Cardiac fibroblast (primary cell): ENCODE measurements at regions not wholly inside any gene's neighbourhood (a gene's known extent, or its start where the extent isn't known, plus 50 kb on each side); places are given as distances from the start of the nearest gene placed in this dataset.

ENCODE experiments used
- DNase-seq, 2 donors: peaks; one replicate each; pipeline versions ENCODE4 v3.0.0 to v3.0.0-alpha.2; 2010; ENCODE audit warnings: low read depth in 2 of 2
- H3K4me3 ChIP-seq, 2 donors: replicated peaks in 1 of 2; 1 replicate in 1 of 2; 2 replicates in 1 of 2; pipeline ENCODE4 v1.5.1; 2011; ENCODE audit warnings: low read depth in 2 of 2, low read length in 2 of 2, mild to moderate bottlenecking in 2 of 2, moderate library complexity in 1 of 2
- CTCF ChIP-seq: IDR thresholded peaks from one replicate; pipeline ENCODE4 v1.5.1; 2011; ENCODE audit warnings: low read depth, mild to moderate bottlenecking, low read length, inconsistent platforms

GRCh38 chr2:58865436-58865835 is 624.3 kb upstream of the FANCL start:
- H3K4me3 ChIP-seq = no peak overlapping the region
- TF ChIP-seq CTCF = no peak
- DNase-seq = no peak

- no peak for TF ChIP-seq CTCF
- no peak for DNase-seq
Observed at GRCh38 chr2:58862244-58862643, 621.1 kb upstream of the FANCL start.

GRCh38 chr2:58860586-58860985 is 619.5 kb upstream of the FANCL start:
- no peak for DNase-seq
- H3K4me3 ChIP-seq = no peak overlapping the region
- no peak for TF ChIP-seq CTCF

More at GRCh38 chr2:58862244-58862643, 621.1 kb upstream of the FANCL start:
- H3K4me3 ChIP-seq = no peak overlapping the region

- no peak for TF ChIP-seq CTCF
- H3K4me3 ChIP-seq = no peak overlapping the region
- no peak for DNase-seq
Observed at GRCh38 chr2:58856100-58856499, 615.0 kb upstream of the FANCL start.

GRCh38 chr2:58853420-58853819 is 612.3 kb upstream of the FANCL start:
- no peak overlapping the region for H3K4me3 ChIP-seq
- no peak for TF ChIP-seq CTCF
- no peak for DNase-seq

- TF ChIP-seq CTCF = no peak
- no peak overlapping the region for H3K4me3 ChIP-seq
- no peak for DNase-seq
Observed at GRCh38 chr2:58852905-58853304, 611.8 kb upstream of the FANCL start.

GRCh38 chr2:58852243-58852642 is 611.1 kb upstream of the FANCL start:
- TF ChIP-seq CTCF = no peak
- no peak overlapping the region for H3K4me3 ChIP-seq

More at GRCh38 chr2:58852243-58852642, 611.1 kb upstream of the FANCL start:
- no peak for DNase-seq
